ENCODE measurements at regions not wholly inside any gene's neighbourhood (a gene's known extent, or its start where the extent isn't known, plus 50 kb on each side); places are given as distances from the start of the nearest gene placed in this dataset.

DNA sequence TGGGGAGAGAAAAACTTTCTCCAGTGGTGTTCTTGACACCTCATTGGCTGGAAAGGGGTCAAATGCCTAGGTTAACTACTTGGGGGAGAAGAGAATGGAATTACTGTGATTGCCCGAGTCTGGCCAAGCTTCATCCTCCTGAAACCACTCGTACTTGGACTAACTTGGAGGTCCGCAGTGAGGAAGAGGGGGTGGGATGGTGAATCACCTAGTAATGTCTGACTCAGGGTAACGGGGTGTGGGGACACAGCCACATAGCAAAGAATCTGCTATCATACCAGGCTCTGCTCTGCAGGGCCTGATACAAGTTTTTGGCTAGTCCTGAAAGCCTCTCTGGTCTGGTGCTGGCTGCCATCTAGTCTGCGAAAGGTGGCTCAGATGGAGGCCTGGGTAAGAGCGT is 190.9 kb downstream of the RPS24 start:
- no peak for ATAC-seq
- CTCF ChIA-PET, result no interaction called here

More for the DNA sequence above, 190.9 kb downstream of the RPS24 start:
- BruUV-seq (replicated peaks), result no TSS peak
- no peaks in the 10 kb centered on the region for H3K4me1 ChIP-seq (ENCODE audit: control insufficient read depth in 1 of 2, insufficient read depth in 2 of 2, low read length in 2 of 2)
- H3K9ac ChIP-seq (ENCODE audit: low read length), result no peak overlapping the region
- H3K4me2 ChIP-seq (ENCODE audit: low read length), result no peak overlapping the region
- DNase-seq (ENCODE audit: low read depth, low spot score), result no peak
- H4K20me1 ChIP-seq (ENCODE audit: insufficient read depth), result no peaks in the 10 kb centered on the region
- H3K36me3 ChIP-seq (ENCODE audit: control insufficient read depth in 1 of 2, insufficient read depth in 2 of 2, low read length in 2 of 2), result no peaks in the 10 kb centered on the region
- H3K9me3 ChIP-seq (ENCODE audit: control insufficient read depth in 1 of 2, insufficient read depth in 1 of 2, low read depth in 1 of 2, low read length in 2 of 2), result no peaks in the 10 kb centered on the region
- H3K4me3 ChIP-seq (replicated peaks in 1 of 2; ENCODE audit: low read depth in 1 of 2, low read length in 2 of 2), result no peak overlapping the region
- POLR2A ChIA-PET, result no interaction called here
- H3K79me2 ChIP-seq (ENCODE audit: insufficient read depth, low read length), result no peaks in the 10 kb centered on the region
- RAD21 ChIA-PET (ENCODE audit: low non-redundant PET in 1 of 2, low total read pairs in 2 of 2, uncharacterized antibody in 2 of 2, unreplicated experiment in 2 of 2), result no interaction called here
- no peak overlapping the region for H2AFZ ChIP-seq (ENCODE audit: low read depth, low read length, poor library complexity, severe bottlenecking)
- intact Hi-C loops (cut with micrococcal nuclease), result no loop called here
- no peaks in the 10 kb centered on the region for H3K9me2 ChIP-seq (ENCODE audit: insufficient read depth)
- TF ChIP-seq EZH2phosphoT487 (IDR thresholded peaks at IDR 0.05; ENCODE audit: borderline replicate concordance), result no peak
- no peak for TF ChIP-seq REST (IDR thresholded peaks at IDR 0.05; ENCODE audit: low read depth)
- TF ChIP-seq POLR2AphosphoS5 (IDR thresholded peaks at IDR 0.05; ENCODE audit: low read depth, low read length), result no peak
- no peak for TF ChIP-seq POLR2A (IDR thresholded peaks at IDR 0.05; ENCODE audit: borderline replicate concordance, extremely low read depth, insufficient read depth, insufficient read length)
- TF ChIP-seq ZNF274 (IDR thresholded peaks at IDR 0.05; ENCODE audit: low read depth, low read length), result no peak
- no peak for TF ChIP-seq EGR1 (IDR thresholded peaks at IDR 0.05; ENCODE audit: low read depth)
- no peak for TF ChIP-seq EZH2 (IDR thresholded peaks at IDR 0.05)
- TF ChIP-seq CBX3 (IDR thresholded peaks at IDR 0.05; ENCODE audit: low read depth), result no peak
- no peak for TF ChIP-seq SRF (IDR thresholded peaks at IDR 0.05; ENCODE audit: low read depth)
- no peak for TF ChIP-seq ELF1 (IDR thresholded peaks at IDR 0.05; ENCODE audit: borderline replicate concordance, low read depth)
- TF ChIP-seq, protein P1, sequence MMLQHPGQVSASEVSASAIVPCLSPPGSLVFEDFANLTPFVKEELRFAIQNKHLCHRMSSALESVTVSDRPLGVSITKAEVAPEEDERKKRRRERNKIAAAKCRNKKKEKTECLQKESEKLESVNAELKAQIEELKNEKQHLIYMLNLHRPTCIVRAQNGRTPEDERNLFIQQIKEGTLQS (IDR thresholded peaks at IDR 0.05), result no peak
- no peak for TF ChIP-seq JUND (IDR thresholded peaks at IDR 0.05)
- no peak for TF ChIP-seq RAD21 (IDR thresholded peaks at IDR 0.05; ENCODE audit: low read depth)
- no peak for TF ChIP-seq TCF7L2 (IDR thresholded peaks at IDR 0.05; ENCODE audit: borderline replicate concordance, extremely low read depth, insufficient read depth, insufficient read length)
- no peaks in the 10 kb centered on the region for H3K27me3 ChIP-seq (ENCODE audit: insufficient read depth, low read length)
- H3K27ac ChIP-seq (ENCODE audit: low read depth, low read length), result no peak overlapping the region

Measured in HCT116 (cell line).